Activated CD8-positive, alpha-beta memory T cell treated with anti-CD3 and anti-CD28 coated beads, Interleukin-2, amount 50 U/mL, for 48 hours (primary cell): ENCODE measurements at regions not wholly inside any gene's neighbourhood (a gene's known extent, or its start where the extent isn't known, plus 50 kb on each side); places are given as distances from the start of the nearest gene placed in this dataset.

ENCODE experiments used
- DNase-seq: peaks from one replicate; pipeline ENCODE4 v3.0.0-alpha.2; 2020

DNA sequence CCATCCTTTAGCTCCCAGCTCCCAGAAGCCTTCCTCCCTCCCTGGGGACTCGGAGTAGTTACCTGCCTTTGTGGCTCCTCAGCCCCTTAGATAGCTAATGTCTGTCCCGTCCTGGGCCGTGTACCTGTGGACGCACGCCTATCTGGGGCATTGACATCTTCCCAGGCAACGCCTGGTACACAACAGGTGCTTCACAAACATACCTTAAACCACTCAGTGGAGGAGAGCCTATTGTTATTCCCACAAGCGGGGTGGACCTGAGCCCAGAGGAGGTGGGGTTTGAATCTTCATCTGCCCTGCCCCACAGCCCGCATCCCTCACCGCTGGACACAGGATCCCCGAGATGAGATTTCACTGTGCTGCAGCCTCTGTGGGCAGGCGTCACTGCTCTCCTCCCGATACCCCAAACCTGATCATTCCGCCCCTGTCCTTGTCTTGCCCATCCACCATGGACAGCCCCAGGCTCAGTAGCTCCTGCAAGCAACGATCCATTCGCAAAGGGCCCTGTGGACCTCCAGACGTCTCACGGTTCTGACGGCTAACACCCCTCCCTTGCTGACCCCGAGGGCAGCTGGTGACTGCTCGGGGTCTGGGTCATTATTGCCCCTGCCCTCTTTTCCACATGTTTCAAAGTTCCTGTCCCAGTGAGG is 73.8 kb upstream of the SHISAL1 start:
- DNase-seq, result no peak

- no peak for DNase-seq
Observed at GRCh38 chr22:44385781-44386180, 73.0 kb upstream of the SHISAL1 start.

GRCh38 chr22:44385296-44385610 is 72.5 kb upstream of the SHISAL1 start:
- DNase-seq, result no peak

- no peak for DNase-seq
Observed at GRCh38 chr22:44384563-44385295, 72.0 kb upstream of the SHISAL1 start.

DNA sequence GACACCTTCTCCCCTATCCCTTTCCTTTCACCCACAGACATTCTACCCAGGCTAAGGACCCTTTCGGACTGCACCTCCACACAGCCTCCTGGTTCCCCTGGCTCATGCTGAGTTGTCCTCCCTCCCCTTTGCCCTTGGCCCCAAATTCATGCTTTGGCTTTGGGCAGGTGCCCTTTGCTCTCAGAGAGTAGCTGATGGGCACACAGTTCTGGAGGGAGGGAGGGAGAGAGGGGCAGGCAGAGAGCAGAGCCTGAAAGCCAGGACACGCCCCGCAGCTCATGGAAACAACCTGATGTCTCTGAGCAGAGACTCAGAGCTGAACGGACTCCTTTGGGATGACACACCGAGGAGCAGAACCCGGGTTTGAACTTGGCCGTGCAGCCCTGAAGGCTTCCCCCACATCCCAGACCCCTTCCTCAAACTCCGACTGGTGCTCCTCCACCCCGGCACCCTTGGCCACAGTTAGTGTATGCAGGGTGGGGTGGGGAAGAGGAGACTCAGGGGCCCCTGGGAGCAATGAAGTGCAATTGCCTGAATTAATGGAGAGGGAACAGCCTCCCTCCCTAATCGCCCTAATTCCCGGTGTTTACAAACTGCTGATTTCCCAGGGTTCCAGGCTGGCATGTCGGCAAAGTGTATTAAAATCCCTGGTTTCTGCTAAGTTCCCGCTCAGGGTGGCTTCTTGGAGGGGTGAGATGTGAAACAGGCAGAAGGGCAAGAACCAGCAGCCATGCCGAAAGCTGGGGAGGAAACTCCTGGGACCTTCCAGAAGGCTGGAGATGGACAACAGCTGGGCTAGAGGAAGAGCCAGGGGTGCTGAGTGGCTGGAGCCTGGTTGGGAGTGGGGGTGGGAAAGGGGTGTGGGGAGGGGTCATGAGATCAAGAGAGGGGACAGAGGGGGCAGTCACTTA is 71.2 kb upstream of the SHISAL1 start:
- no peak for DNase-seq

DNA sequence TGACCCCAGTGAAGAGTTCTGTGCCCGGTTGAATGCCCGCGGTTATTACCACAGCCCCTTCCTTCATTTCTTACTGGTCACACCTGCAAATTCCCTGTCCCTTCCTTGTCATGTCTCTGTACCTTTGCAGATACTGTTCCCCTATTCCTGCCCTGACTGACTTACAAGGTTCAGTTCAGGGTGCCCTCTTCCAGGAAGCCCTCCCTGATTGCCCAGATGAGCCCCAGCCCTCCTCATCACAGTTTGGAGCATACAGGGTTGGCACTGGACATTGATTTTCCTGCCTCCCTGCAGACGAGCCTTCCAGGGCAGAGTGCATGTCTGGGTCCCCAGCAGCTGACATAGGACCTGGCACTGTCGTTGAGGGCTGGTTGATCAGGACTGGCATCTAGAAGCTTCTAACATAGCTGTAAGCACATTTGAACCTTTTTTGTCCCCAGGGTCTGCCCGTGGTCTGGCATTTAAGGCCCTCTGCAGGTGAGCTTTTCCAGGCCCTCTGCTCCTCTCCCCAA is 70.4 kb upstream of the SHISAL1 start:
- no peak for DNase-seq

DNA sequence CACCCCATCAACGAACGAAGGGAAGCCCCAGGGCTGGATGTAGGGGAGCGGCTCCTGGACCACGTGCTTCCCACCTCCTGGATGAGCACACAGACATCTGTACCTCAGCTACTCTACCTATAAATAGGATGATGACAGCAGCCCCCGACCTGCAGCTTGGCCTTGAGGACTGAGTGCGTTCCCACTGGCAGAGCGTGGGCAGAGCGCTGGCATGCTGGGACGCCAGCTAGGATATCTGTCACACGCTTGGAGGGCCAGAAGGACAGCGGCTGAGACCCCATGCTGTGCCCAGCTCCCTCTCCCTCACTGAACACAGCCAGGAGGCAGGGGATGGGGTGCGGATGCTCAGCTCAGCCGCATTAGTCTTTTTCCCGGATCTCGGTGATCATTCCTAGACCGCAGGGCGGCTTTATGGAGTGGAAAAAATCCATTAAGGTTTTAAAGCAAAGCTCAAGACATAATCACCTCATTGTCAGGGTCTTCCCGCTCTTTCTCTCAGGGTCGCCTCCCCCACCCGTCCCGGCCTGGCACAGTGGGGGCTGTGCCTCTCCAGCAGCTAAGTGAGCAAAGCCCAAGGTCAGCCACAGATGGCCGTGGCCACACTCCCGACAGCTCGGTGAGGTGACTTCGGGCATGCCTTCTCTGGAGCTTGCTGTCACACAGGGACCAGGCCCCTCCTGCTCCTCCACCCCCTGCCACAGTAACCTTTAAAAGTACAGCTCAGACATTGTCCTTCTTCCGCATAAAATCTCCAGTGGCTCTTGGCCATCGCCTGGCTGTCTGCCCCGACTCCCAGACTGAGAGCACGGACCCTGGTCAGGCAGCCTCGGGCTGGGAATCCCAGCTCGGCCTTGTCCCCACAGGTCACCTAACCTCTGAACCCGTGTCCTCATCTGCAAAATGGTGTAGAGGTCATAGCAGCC is 69.6 kb upstream of the SHISAL1 start:
- no peak for DNase-seq

GRCh38 chr22:44381761-44382115 is 69.0 kb upstream of the SHISAL1 start:
- DNase-seq, result no peak

- no peak for DNase-seq
Observed at GRCh38 chr22:44380756-44381486, 68.2 kb upstream of the SHISAL1 start.

GRCh38 chr22:44379817-44380755 is 67.3 kb upstream of the SHISAL1 start:
- no peak for DNase-seq

- no peak for DNase-seq
Observed at GRCh38 chr22:44378380-44378779, 65.6 kb upstream of the SHISAL1 start.

DNA sequence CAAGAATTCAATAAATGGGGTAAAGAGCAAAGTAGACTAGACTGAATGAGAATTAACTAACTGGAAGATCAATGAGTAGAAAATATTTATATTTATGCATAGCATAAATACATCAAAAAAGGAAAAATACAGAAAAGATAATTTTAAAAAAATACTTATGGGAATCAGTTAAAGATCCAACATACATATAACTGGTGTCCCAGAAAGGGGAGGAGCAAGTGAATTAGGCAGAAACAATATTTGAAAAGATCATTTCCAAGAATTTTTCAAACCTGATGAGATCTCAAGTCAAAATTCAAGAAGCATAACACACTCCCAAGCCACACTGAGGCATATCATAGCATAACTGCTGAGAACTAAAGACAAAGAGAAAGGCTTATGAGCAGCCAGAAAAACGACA is 62.7 kb upstream of the SHISAL1 start:
- no peak for DNase-seq

- DNase-seq, result no peak
Observed at GRCh38 chr22:44373234-44373633, 60.5 kb upstream of the SHISAL1 start.

- DNase-seq, result no peak
Observed at GRCh38 chr22:44372611-44373010, 59.9 kb upstream of the SHISAL1 start.

DNA sequence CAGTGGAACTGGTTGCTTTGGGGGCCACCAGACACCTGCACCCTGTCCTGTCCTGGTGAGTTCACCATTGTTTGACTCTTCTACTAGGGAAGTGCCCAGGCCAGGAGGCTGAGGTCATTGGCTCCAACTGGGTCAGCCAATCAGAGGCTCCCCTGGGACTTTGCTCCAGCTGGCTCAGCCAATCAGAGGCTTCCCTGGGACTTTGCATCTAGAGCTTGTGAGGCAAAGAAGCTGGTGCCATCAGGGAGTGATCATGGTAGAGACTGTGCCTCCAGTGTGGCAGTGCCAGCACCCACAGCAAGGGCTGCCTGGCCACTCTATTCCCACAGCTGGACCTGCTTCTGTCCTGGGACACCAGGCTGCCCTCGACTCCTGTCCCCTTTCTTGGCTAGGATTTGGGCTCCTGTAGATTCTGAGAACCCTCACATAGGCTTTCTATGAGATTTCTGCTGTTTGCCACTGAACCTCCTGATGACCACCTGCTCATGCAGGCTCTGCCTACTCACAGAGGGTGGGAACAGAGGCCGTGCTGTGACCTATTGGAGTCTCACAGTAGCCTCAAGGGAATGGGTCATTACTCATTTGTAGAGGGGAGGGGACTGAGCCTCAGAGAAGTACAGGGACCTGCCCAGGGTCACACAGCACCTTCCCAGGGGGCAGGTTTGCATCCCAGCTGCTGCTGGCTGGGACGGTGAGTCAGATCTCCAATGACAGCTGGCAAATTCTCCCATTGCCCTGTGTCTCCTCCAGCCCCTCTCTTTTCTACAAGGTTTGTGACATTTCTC is 59.2 kb upstream of the SHISAL1 start:
- no peak for DNase-seq

- DNase-seq, result no peak
Observed at GRCh38 chr22:44369916-44370801, 57.4 kb upstream of the SHISAL1 start.

GRCh38 chr22:44369293-44369661 is 56.5 kb upstream of the SHISAL1 start:
- DNase-seq, result no peak

- DNase-seq, result no peak
Observed at GRCh38 chr22:44368611-44369292, 56.0 kb upstream of the SHISAL1 start.
